ENCODE measurements at regions not wholly inside any gene's neighbourhood (a gene's known extent, or its start where the extent isn't known, plus 50 kb on each side); places are given as distances from the start of the nearest gene placed in this dataset.

DNA sequence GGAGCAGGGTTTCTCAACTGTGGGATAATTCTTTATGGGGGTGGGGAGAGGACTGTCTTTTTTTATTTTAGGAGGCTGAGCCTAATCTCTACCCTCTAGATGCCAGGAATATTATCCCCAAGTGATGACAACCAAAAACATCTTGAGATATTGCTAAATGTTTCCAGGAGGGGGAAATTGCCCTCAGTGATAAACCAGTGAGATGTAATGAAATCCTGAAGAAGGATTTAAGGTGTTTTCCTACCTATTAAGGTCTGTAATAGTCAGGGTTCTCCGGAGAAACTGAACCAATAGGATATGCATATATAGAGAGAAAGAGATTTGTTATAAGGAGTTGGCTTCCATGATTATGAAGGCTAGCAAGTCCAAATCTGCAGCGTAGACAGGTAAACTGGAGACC is 208.3 kb upstream of the MIR17HG start:
- TF ChIP-seq, protein P1, sequence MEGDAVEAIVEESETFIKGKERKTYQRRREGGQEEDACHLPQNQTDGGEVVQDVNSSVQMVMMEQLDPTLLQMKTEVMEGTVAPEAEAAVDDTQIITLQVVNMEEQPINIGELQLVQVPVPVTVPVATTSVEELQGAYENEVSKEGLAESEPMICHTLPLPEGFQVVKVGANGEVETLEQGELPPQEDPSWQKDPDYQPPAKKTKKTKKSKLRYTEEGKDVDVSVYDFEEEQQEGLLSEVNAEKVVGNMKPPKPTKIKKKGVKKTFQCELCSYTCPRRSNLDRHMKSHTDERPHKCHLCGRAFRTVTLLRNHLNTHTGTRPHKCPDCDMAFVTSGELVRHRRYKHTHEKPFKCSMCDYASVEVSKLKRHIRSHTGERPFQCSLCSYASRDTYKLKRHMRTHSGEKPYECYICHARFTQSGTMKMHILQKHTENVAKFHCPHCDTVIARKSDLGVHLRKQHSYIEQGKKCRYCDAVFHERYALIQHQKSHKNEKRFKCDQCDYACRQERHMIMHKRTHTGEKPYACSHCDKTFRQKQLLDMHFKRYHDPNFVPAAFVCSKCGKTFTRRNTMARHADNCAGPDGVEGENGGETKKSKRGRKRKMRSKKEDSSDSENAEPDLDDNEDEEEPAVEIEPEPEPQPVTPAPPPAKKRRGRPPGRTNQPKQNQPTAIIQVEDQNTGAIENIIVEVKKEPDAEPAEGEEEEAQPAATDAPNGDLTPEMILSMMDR (IDR thresholded peaks at IDR 0.05), result no peak
- TF ChIP-seq EZH2phosphoT487 (IDR thresholded peaks at IDR 0.05), result no peak

Measured in neural progenitor cell (in vitro differentiated cells).